Bronchial epithelial cell (primary cell): ENCODE measurements at regions not wholly inside any gene's neighbourhood (a gene's known extent, or its start where the extent isn't known, plus 50 kb on each side); places are given as distances from the start of the nearest gene placed in this dataset.
"Not testable (repeated sequence)": the region's sequence is repeated elsewhere in the genome, so short reads cannot be mapped to it uniquely, and the experiment has no call there.

Experiments
- DNase-seq: peaks from one replicate; pipeline ENCODE4 v3.0.0-alpha.2; 2010; ENCODE audit warnings: low read depth
- FAIRE-seq: peaks from 2 replicates; lab custom pipeline; 2011; peaks lifted over from hg19 to GRCh38; lab: Jason Lieb, UNC
- H3K27me3 ChIP-seq: 2 replicates; pipeline ENCODE4 v1.5.1; 2011; ENCODE audit warnings: low read length; ENCODE audit not compliant: control insufficient read depth, insufficient read depth
- H3K36me3 ChIP-seq: 2 replicates; pipeline ENCODE4 v1.5.1; 2011; ENCODE audit warnings: low read length; ENCODE audit not compliant: control insufficient read depth, insufficient read depth
- H3K4me3 ChIP-seq: 2 replicates; pipeline ENCODE4 v1.5.1; 2011; ENCODE audit warnings: mild to moderate bottlenecking, low read depth, low read length, control low read depth
- CTCF ChIP-seq: IDR thresholded peaks from 2 replicates; pipeline ENCODE4 v1.5.1; 2011; ENCODE audit warnings: mild to moderate bottlenecking, moderate library complexity, low read length, control low read depth, inconsistent platforms; ENCODE audit not compliant: insufficient read depth, severe bottlenecking

GRCh38 chr1:118563981-118564951 is 379.2 kb upstream of the SPAG17 start:
- Histone ChIP-seq H3K36me3 (no peaks in the 10 kb centered on the region), H3K4me3 (no peak overlapping the region), H3K27me3 (no peaks in the 10 kb centered on the region)
- DNase-seq: no peak
- peak; percentile 52 for FAIRE-seq
- no peak for TF ChIP-seq CTCF

GRCh38 chr1:118558933-118559332 is 373.9 kb upstream of the SPAG17 start:
- TF ChIP-seq CTCF: no peak
- Histone ChIP-seq H3K27me3 (no peaks in the 10 kb centered on the region), H3K36me3 (no peaks in the 10 kb centered on the region), H3K4me3 (no peak overlapping the region)
- DNase-seq: no peak
- FAIRE-seq: no peak

GRCh38 chr1:118556936-118557335 is 371.9 kb upstream of the SPAG17 start:
- DNase-seq (no peak), FAIRE-seq (no peak)
- H3K27me3 ChIP-seq: no peaks in the 10 kb centered on the region
- H3K36me3 ChIP-seq: no peaks in the 10 kb centered on the region
- no peak overlapping the region for H3K4me3 ChIP-seq
- TF ChIP-seq CTCF: no peak

- DNase-seq: no peak
- Histone ChIP-seq H3K36me3 (no peaks in the 10 kb centered on the region), H3K27me3 (no peaks in the 10 kb centered on the region), H3K4me3 (no peak overlapping the region)
- TF ChIP-seq CTCF: no peak
- no peak for FAIRE-seq
Observed at GRCh38 chr1:118555638-118556037, 370.6 kb upstream of the SPAG17 start.

GRCh38 chr1:118535901-118536300 is 350.9 kb upstream of the SPAG17 start:
- FAIRE-seq: no peak
- DNase-seq: no peak
- no peak for TF ChIP-seq CTCF

GRCh38 chr1:118511922-118512321 is 326.9 kb upstream of the SPAG17 start:
- H3K4me3 ChIP-seq, H3K27me3 ChIP-seq, FAIRE-seq, DNase-seq, H3K36me3 ChIP-seq: not testable (repeated sequence)

More at GRCh38 chr1:118535901-118536300, 350.9 kb upstream of the SPAG17 start:
- Histone ChIP-seq H3K27me3 (no peaks in the 10 kb centered on the region), H3K36me3 (no peaks in the 10 kb centered on the region), H3K4me3 (no peak overlapping the region)
